SH-SY5Y (cell line): ENCODE measurements at regions not wholly inside any gene's neighbourhood (a gene's known extent, or its start where the extent isn't known, plus 50 kb on each side); places are given as distances from the start of the nearest gene placed in this dataset.
A peak's percentile ranks its signal among the peaks of the same experiment; 100 is the strongest.

ENCODE experiments used
- GATA2 ChIP-seq: IDR thresholded peaks from 2 replicates; pipeline ENCODE4 v1.6.1; 2011; ENCODE audit warnings: mild to moderate bottlenecking, low read depth, low read length
- GATA3 ChIP-seq: IDR thresholded peaks from 2 replicates; pipeline ENCODE4 v1.6.1; 2011; ENCODE audit warnings: low read depth, mild to moderate bottlenecking, low read length, moderate library complexity

GRCh38 chr2:5504756-5505155 is 187.4 kb upstream of the SOX11 start:
- no peak for TF ChIP-seq GATA3
- no peak for TF ChIP-seq GATA2

DNA sequence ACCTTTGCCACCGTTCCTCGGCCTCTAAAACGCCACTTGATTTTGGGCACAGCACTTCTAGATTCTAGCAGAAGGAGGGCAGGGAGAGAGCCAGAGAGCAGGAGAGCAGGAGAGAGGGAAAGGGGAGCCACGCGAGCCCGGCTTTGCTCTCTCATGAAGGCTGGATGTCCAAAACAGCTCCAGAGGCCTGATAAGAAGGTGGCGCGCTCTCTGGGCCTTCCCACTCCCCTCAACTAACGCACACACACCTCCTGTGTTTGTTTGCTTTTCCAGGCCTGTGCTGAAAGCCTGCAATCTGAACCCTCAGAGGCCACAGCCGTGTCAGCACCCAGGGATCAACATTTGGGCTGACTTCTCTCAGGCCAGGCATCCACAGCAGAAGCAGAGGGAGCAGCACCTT is 184.8 kb upstream of the SOX11 start:
- TF ChIP-seq GATA2 (no peak), GATA3 (no peak)

- TF ChIP-seq GATA2 (no peak), GATA3 (no peak)
Measured at GRCh38 chr2:5509362-5509761, 182.8 kb upstream of the SOX11 start.

DNA sequence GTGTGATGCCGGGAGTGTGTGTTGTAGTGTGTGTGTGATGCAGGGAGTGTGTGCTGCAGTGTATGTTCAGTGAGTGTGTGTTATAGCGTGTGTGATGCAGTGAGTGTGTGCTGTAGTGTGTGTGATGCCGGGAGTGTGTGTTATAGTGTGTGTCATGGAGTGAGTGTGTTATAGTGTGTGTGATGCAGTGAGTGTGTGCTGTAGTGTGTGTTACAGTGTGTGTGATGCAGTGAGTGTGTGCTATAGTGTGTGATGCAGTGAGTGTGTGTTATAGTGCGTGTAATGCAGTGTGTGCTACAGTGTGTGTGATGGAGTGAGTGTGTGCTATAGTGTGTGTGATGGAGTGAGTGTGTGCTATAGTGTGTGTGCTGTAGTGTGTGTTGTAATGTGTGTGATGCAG is 182.1 kb upstream of the SOX11 start:
- TF ChIP-seq GATA2 (no peak), GATA3 (no peak)

- TF ChIP-seq GATA2: no peak
- no peak for TF ChIP-seq GATA3
Measured at GRCh38 chr2:5515693-5516092, 176.5 kb upstream of the SOX11 start.

DNA sequence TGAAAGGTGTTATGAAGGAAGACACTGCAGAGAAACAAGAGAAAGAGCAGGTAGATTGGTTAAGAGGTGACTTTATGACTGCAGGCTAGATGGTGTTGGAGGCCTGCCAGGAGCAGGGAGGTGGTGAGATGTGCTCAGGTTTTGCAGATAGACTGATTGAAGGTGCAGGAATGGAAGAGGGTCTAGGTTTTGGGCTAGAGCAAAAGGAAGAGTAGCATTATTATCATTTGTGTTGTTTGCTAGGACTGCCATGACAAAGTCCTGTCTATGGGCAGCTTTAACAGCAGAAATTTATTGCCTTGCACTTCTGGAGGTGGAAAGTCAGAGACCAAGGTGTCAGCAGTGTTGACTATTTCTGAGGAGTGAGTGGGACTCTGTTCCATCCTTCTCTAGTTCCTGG is 172.9 kb upstream of the SOX11 start:
- TF ChIP-seq GATA2 (no peak), GATA3 (no peak)

GRCh38 chr2:5520463-5520972 is 171.7 kb upstream of the SOX11 start:
- TF ChIP-seq GATA2 (no peak), GATA3 (no peak)

- TF ChIP-seq GATA2 (no peak), GATA3 (no peak)
Measured at GRCh38 chr2:5521461-5521860, 170.7 kb upstream of the SOX11 start.

GRCh38 chr2:5524551-5524950 is 167.6 kb upstream of the SOX11 start:
- no peak for TF ChIP-seq GATA3
- no peak for TF ChIP-seq GATA2

DNA sequence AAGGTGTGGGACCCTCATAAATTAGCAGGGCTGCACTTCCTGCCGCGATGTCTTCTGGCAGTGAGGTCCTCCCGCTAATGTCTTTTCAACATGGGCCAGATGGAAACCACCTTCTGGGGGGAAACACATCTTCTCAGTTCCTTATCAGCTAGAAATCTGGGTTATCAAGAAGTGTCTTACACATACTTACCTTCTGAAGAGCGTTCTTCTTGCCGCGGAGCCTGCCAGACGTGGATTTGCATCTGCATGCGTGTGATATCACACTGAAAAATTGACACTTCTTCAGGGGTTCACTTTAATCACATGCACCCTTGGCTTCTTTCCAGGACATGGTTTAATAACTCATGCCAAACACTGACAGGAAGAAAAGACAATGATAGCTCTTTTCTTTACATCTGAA is 163.5 kb upstream of the SOX11 start:
- TF ChIP-seq GATA2 (no peak), GATA3 (no peak)

DNA sequence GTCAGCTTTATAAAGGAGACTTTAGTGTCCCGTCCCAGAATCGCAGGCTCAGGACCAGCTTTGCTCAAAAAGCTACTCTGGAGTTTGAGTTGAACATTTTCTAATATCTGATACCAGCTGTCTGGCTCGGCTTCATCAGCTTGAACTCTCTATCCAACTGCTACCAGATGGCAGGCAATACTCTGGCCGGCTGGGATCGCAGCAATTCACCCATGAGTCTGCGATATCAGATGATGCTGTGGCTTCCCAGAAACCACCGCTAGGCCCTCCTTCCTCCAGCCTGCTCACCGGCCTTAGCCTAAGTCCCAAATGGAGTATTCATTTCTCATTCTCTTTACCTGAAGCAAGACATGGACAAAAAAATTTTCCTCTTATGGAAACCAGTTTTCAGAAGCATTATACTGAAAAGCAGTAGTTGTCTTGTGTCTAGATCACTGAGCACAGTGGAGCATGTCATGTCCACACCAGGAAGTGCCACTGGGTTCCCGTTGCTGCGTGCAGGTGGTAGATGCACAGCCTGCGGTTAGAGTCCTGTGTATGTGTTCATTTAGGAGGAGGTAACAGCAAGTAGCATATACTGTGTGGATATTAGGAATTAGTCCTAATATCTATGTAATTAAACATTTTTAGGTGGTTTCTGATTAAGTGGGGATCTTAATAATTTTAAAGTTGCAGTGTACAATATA is 162.0 kb upstream of the SOX11 start:
- TF ChIP-seq GATA3 (no peak), GATA2 (peak; percentile 49; the same call in 1 of the 2 replicates)

DNA sequence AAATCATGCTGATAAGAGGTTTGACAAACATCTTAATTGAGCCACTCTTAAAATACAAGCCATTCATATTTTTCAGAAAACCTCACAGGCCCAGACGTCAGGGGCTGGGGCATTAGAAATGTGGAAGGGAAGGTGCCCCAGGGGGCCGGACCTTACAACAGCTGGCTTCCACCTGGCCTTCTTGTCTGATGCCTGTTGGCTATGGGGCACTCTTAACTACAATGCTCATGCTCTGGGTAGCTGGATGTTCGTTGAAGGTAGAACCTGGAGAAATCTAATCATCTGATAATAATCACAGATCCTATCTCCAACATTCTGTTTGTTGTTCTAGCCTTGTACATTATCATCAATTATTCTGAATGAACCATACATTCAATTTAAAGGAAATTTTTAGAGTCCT is 156.9 kb upstream of the SOX11 start:
- TF ChIP-seq GATA2: peak; percentile 54
- peak; percentile 83; the same call in 1 of the 2 replicates for TF ChIP-seq GATA3

GRCh38 chr2:5537180-5537688 is 154.9 kb upstream of the SOX11 start:
- TF ChIP-seq GATA3 (no peak), GATA2 (no peak)

DNA sequence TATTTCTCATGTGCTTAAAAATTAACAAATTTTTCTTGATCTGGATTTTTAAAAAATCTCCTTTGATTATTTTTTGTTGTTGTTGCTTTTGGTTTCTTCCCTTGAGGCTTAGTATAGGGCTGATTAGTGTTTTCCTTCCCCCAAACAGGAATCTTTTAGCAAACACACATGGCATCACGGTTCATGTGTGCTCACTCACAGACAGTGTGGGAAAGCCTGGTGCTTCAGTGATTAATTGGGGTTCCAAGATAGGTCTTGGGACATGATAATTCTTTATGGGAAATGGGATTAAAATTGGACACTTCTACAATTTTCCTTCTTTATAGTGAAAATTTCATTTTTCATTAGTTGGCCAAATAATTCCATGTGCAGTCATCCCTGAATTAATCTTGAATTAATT is 153.9 kb upstream of the SOX11 start:
- TF ChIP-seq GATA3: no peak
- no peak for TF ChIP-seq GATA2

DNA sequence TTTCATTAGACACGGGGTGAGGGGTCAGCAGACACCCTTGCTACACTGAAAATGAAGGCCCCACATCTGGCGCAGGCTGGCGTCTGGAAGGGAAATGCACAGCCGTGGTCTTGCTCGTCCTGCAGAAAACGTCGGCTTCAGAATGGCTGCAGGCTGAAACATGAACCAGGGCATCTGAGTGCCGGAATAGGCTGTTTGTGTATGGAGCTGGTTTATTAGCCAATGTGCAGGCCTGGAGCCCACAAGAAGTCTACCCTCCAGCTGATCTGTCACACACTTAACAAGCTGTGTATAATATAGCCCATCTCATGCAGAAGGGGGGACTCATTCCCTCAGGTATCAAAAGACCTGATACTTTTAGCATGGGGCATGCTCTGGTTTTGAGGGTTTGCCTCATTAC is 153.4 kb upstream of the SOX11 start:
- TF ChIP-seq GATA2: 0 out of 2 replicates have a peak, but pooled peaks have one; percentile 12
- TF ChIP-seq GATA3: no peak
